Fibroblast of peridontal ligament (primary cell): ENCODE measurements at regions not wholly inside any gene's neighbourhood (a gene's known extent, or its start where the extent isn't known, plus 50 kb on each side); places are given as distances from the start of the nearest gene placed in this dataset.

Experiments
- DNase-seq: peaks from one replicate; pipeline ENCODE4 v3.0.0-alpha.2; 2010; ENCODE audit errors: extremely low read depth

DNA sequence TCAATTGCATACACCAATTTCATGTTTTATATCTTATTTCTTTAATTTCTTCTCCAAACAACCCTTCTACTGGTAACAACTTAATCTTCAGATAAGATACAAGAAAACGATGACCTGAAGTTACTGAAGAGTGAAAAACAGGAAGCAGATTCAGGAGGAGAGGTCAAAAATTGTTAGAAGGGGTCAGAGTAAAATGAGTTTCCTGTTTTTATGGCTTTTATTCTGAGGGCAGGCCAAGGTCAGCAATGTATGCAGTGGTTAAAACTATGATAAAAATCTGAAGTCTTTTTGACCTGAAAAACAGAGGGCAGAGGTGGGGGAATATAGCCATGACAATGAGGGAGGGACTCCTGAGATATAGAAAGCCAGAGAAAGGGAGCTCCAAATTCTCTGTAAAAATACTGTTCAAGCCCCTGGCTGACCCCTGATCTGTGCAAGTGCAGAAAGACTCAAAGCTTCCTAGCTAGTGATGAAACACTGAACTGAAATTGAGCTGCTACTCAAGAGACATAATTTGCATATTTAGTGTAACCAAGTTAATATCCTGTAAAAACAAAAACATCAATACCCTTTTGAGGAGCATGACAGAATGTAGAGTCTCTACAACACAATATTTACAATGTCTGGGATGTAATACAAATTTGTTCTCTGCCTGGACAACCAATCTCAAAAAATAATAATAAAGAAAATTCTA, 514.3 kb upstream of the SEL1L start:
- DNase-seq = no peak

DNA sequence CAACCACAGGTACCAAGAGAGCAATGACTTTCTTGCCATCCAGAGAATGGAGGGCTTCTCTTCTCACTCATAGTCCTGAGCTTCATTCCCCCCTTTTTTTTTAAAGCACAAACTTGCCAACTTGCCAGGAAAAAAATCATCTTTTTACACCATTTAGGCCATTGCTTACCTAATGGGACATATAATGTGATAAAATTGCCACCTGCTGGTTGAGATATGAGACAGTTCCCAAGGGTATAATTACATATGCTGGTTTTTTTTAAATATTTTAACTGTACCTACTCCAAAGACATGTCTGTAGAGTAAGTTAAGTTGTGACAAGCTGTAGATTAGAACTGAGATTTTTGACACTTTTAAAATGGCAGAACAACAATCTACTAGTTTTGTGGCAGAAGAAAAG, 519.1 kb upstream of the SEL1L start:
- no peak for DNase-seq

DNA sequence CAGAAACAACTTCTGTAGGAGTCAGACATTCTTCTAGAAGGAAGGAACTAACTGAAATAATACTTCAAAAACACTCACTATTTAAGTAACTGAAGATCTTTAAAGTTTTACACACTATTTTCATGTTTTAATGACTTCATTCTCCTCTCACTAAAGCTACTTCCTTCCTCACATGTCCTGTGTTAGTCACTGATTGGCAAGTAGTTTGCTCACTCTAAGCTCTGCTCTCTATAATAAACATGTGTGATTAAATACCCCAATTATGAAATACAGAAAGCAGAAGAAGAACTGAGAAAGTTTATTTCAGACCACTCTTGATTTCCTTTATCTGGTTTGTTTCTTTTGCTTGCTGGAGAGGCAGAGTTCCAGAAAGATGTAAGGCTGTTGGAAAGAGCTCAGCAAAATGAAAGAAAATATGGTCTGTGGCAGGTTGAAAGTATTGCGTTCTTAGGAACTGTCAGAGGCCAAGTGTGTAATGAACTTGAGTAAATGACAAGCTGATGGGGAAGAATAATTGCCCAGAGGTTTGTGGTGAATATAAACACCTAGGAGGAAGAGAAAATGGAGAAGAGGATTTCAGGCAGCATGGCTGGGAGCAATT, 522.0 kb upstream of the SEL1L start:
- DNase-seq = no peak

GRCh38 chr14:82060219-82060618, 526.6 kb upstream of the SEL1L start:
- DNase-seq = no peak

DNA sequence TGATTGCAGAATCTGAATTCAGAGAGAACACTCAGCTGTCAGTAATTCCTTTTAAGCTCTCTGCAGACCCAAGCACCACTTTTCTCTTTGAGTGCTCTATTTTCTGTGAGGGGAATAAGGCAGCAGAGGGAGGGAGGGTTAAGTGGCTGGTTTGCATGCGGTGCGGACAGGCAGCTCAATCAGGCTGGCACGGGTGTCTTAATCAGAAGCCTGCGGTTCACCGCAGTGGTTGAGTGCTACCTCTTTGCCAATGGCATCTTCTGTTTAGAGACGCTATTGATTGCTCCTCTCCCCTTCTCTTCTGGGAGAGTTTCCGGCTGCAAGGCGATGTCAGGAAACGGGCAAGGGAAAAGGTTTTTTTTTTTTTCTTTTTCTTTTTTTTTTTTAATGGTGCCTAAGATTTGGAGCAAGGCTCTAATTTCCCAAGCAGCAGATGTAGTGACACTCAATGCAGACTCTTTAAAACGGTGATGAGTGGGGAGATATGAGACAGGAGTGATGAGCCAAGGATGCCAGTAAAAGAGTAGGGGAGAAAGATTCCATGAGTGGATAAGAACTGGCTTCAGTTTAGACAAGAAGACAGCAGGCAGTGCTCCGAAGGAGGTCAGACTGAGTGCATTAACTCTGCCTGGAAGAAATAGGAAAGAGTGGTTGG, 533.7 kb upstream of the SEL1L start:
- no peak for DNase-seq

- no peak for DNase-seq
Measured at GRCh38 chr14:82070040-82070439, 536.4 kb upstream of the SEL1L start.

DNA sequence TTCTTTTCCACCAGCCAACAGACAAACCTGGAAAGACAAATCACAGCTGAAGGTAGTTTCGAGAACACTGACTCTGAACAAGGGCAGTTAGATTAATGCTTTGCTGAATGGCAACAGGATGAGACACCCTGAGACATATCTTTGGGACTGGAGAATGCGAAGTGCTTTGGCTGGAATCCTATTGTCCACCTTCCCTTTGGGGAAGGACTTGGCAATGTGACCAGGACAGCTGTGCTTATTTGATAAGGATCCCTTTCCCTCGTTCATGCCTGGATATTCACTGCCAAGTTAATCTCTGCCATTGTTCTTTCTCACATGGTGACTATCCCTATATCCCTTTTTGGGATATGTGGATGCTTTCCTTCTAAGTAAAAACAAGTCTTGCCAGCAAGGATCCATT, 537.1 kb upstream of the SEL1L start:
- DNase-seq = no peak

GRCh38 chr14:82073547-82073946, 539.9 kb upstream of the SEL1L start:
- DNase-seq = no peak

DNA sequence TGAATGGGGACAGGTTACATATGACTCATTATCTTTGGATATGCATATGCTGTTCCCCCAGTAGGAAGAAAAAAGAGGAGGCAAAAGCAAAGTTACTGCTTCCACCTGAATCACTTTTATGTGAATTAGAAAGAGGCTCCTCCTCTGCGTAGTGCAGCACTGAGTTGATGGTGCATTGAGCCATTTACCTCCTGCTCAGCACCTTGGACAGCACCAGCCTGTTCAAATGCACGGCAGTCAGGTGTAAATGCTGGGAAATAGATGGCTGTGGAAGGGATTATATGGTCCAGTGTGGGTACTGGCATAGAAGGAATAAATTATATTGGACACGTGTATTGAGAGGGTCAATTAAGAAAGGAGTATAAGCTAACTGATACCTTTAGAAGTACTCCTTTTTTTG, 541.9 kb upstream of the SEL1L start:
- DNase-seq = no peak

DNA sequence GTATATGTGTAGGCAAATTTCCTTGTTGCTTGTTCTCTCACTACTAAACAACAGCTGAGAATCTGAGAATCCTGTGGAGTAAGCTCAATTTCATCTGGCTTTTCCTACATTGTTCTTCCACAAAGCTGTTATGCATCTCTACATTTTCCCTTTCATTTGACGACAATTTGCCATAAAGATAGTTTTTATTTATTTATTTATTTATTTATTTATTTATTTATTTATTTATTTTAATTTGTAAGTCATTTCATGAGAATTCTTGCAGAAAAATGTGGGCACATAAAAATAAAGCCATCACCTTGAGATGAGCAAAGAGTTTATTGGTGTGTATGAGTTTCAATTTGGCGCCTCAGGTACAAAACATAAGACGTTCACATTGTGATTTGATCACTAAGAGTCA, 545.9 kb upstream of the SEL1L start:
- no peak for DNase-seq

GRCh38 chr14:82080370-82080769, 546.7 kb upstream of the SEL1L start:
- no peak for DNase-seq

DNA sequence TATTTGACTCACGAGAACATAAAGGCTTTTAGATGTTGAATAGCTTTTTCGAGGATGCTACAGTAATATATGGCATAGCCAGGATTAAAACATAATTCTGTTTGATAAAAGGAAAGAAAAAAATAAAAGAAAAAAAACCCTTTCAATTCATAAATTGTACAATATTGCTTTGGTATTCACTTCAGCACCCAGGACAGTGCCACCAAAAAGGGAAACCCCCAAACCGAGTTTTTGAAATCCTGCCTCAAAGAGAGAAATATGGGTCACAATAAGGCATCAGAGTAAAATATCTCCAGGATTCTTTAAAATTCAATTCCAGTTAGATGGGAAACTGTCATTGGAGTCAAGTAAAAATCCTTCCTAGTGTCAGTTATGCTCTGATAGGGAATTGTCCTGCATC, 551.2 kb upstream of the SEL1L start:
- DNase-seq = no peak

- DNase-seq = no peak
Measured at GRCh38 chr14:82091097-82091496, 557.4 kb upstream of the SEL1L start.

- no peak for DNase-seq
Measured at GRCh38 chr14:82094829-82095345, 561.2 kb upstream of the SEL1L start.

- no peak for DNase-seq
Measured at GRCh38 chr14:82104013-82104412, 570.4 kb upstream of the SEL1L start.

- no peak for DNase-seq
Measured at GRCh38 chr14:82112210-82112839, 578.7 kb upstream of the SEL1L start.

GRCh38 chr14:82113007-82113406, 579.4 kb upstream of the SEL1L start:
- DNase-seq = no peak

DNA sequence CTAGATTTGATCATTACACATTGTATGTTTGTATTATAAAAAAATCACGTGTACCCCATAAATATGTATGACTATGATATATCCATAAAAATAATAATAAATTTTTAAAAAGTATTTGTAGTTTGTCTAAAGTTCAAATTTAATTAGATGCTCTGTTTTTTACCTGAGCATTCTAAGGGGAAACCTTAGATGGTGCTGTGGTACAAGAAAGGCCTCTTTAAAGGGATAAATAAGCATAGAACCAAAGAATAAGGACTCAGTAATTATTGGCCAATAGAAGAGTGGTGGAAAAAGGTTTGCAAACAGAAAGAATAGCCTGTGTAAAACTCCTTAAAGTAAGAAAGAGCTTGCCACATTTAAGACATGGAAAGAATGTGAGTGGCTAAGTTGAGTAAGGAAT, 580.1 kb upstream of the SEL1L start:
- DNase-seq = no peak

GRCh38 chr14:82116721-82117120, 583.1 kb upstream of the SEL1L start:
- no peak for DNase-seq

DNA sequence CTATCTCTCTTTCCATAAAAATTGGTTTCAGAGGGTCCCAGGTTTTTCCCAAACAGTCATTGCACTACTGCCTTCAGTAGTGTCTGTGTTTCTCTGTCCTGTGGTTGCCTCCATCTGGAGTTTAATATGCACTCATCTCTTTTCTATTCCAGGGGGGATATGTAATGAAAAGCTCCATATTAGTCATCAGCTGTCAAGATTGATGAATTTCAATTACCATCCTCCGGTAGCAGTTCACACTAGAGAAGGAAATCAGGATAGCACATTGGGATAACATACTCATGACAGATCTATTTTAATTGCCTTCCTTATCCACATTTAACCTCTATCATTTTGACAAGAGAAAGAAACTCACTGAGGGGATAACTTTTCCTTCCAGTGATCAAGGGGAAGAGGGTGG, 589.0 kb upstream of the SEL1L start:
- no peak for DNase-seq

GRCh38 chr14:82124511-82124910, 590.9 kb upstream of the SEL1L start:
- no peak for DNase-seq

GRCh38 chr14:82126006-82126405, 592.4 kb upstream of the SEL1L start:
- DNase-seq = no peak

DNA sequence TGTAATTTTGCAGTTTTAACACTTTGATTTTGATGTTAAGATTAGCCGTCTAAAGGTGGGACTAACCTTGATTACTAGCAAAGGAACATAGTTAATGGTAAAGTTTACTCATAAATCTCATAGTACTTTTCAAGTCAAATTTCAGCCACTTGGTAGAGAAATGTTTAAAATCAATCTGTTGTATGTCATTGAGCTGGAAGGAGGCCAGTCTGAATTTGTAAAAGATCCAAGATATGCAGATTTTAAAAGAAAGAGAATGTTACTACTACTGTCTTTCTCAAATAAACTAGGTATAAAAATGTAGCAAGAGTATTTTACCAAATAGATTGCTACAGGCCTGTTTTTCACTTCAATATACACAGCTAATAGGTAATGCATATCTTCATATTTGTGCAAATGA, 600.8 kb upstream of the SEL1L start:
- DNase-seq = no peak
